ENCODE measurements at regions not wholly inside any gene's neighbourhood (a gene's known extent, or its start where the extent isn't known, plus 50 kb on each side); places are given as distances from the start of the nearest gene placed in this dataset.
A peak's percentile ranks its signal among the peaks of the same experiment; 100 is the strongest.

- Histone ChIP-seq H3K14ac (ENCODE audit: insufficient read depth, low read length) (no peak overlapping the region), H3K9ac (ENCODE audit: extremely low read depth, insufficient read length, low read length) (no peak overlapping the region), H4K5ac (ENCODE audit: insufficient read length, low read depth, low read length) (no peak overlapping the region), H2BK20ac (ENCODE audit: low read depth, low read length, poor library complexity, severe bottlenecking) (no peak overlapping the region), H2BK12ac (ENCODE audit: insufficient read length, low read depth, low read length) (no peak overlapping the region), H3K79me1 (ENCODE audit: insufficient read depth, low read depth, low read length, poor library complexity, severe bottlenecking) (no peaks in the 10 kb centered on the region), H2BK15ac (ENCODE audit: low read depth, low read length) (no peak overlapping the region), H2AFZ (ENCODE audit: low read length) (no peak overlapping the region), H4K8ac (replicated peaks; ENCODE audit: insufficient read length, low read depth, low read length) (no peak overlapping the region), H3K4ac (ENCODE audit: low read depth, low read length) (no peak overlapping the region), H2BK120ac (ENCODE audit: low read depth, low read length, poor library complexity, severe bottlenecking) (no peak overlapping the region), H3K9me3 (ENCODE audit: control insufficient read depth, low read depth, low read length) (no peaks in the 10 kb centered on the region), H3K4me2 (ENCODE audit: insufficient read depth, insufficient read length, low read length) (no peak overlapping the region), H3T11ph (ENCODE audit: low read length) (no peak overlapping the region), H3K23ac (ENCODE audit: insufficient read length, low read depth, low read length) (no peak overlapping the region), H2BK5ac (ENCODE audit: insufficient read length, low read length) (no peak overlapping the region), H3K4me1 (ENCODE audit: insufficient read depth, low read length) (peaks cover 3% of the 10 kb centered on the region; the same call in 1 of the 2 replicates), H2AK5ac (ENCODE audit: insufficient read length, low read length) (no peak overlapping the region), H4K91ac (ENCODE audit: insufficient read length, low read depth, low read length) (no peak overlapping the region), H3K27me3 (ENCODE audit: insufficient read depth, low read length) (no peaks in the 10 kb centered on the region), H3K79me2 (ENCODE audit: insufficient read depth, low read length) (no peaks in the 10 kb centered on the region), H4K20me1 (ENCODE audit: control insufficient read depth, insufficient read depth, insufficient read length) (no peaks in the 10 kb centered on the region), H3K23me2 (ENCODE audit: insufficient read length, low read depth, low read length, poor library complexity, severe bottlenecking) (no peaks in the 10 kb centered on the region), H3K27ac (ENCODE audit: insufficient read length, low read depth, low read length) (no peak overlapping the region), H3K56ac (ENCODE audit: insufficient read length, low read depth, low read length) (no peak overlapping the region), H3K18ac (ENCODE audit: insufficient read length, low read depth, low read length) (no peak overlapping the region)
- H3K4me3 Mint-ChIP-seq: no peak overlapping the region
- no CpG with 5 or more reads among the region's 3 CpGs for WGBS (ENCODE audit: extremely low coverage, insufficient read length, low lambda C conversion rate)
- H3K9me3 Mint-ChIP-seq: peaks cover 2 to 5% of the 10 kb centered on the region in 2 experiments; a peak in 2 of 5 replicates
- H3K27ac Mint-ChIP-seq: 0 out of 7 replicates have a peak overlapping the region, but pooled peaks of 1 of the 3 experiments have one; percentile 68
- DNase-seq: no peak
- no peaks in the 10 kb centered on the region for H3K27me3 Mint-ChIP-seq (ENCODE audit: low read depth)
- H3K36me3 Mint-ChIP-seq (ENCODE audit: insufficient read depth in 1 of 3, low read depth in 3 of 3): no peaks in the 10 kb centered on the region
- no peak for TF ChIP-seq CTCF (conservative IDR thresholded peaks at IDR 0.05)
- peaks cover 23 to 26% of the 10 kb centered on the region in 2 experiments for H3K4me1 Mint-ChIP-seq
Measured at GRCh38 chr5:39520232-39520572, 95.4 kb upstream of the DAB2 start.

Data from H9 (cell line).